ENCODE measurements at regions not wholly inside any gene's neighbourhood (a gene's known extent, or its start where the extent isn't known, plus 50 kb on each side); places are given as distances from the start of the nearest gene placed in this dataset.

DNA sequence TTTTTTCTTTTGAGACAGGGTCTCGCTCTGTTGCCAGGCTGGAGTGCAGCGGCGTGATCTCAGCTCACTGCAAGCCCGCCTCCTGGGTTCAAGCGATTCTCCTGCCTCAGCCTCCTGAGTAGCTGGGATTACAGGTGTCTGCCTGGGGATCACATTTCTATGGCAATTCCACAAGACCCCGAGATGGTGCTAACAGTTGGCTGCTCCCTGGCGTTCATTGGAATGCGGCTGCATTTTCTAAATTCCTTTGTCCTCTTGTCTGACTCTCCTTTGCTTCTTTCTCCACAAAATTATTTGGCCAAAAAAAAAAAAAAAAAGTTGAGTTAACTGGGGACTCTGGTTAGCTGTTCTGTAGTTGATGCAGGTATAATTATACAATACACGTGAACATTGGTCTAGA lies 176.4 kb downstream of the ETS2 start:
- H3K9me3 ChIP-seq = no peaks in the 10 kb centered on the region

DNA sequence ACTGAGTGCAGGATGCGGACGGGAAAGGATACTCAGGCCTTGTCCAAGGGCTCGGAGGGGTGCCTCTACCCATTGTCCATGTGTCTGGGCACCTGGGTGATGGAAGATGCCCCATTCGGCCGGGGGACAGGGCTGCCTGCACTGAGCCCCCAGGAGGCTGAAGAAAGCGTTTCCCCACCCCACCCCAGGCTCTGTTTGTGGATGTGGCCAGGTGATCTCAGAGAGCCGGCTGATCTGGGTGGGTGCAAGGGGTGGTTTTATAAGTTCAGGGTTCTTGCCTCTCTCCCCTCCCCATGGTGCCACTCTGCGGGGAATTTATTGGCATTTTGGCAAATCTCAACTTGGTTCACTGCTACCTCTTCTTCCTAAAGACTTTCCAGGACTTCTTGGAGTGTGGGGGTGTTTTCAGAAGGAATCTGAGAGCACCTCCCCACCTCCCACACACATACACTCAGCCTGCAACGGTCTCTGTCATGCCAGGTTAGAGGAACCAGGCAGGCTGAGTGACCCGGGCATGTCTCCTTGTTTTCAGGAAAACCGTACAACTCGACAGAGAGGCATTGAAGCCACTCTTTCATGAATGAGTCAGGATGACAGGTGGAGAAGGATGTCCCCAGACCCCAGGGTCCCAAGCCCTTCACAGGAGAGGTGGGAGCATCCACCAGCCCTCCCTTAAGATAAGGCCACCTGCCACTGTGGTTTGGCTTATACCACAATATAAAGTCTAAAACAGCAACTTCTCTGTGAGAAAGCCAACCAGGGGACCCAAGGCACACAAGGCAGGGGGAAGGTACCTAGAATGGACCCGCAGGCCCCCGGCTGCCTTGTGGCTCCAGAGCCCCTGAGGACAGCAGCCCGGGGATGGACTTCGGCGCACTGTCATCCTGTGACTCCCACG lies 174.9 kb downstream of the ETS2 start:
- TF ChIP-seq, protein P1, sequence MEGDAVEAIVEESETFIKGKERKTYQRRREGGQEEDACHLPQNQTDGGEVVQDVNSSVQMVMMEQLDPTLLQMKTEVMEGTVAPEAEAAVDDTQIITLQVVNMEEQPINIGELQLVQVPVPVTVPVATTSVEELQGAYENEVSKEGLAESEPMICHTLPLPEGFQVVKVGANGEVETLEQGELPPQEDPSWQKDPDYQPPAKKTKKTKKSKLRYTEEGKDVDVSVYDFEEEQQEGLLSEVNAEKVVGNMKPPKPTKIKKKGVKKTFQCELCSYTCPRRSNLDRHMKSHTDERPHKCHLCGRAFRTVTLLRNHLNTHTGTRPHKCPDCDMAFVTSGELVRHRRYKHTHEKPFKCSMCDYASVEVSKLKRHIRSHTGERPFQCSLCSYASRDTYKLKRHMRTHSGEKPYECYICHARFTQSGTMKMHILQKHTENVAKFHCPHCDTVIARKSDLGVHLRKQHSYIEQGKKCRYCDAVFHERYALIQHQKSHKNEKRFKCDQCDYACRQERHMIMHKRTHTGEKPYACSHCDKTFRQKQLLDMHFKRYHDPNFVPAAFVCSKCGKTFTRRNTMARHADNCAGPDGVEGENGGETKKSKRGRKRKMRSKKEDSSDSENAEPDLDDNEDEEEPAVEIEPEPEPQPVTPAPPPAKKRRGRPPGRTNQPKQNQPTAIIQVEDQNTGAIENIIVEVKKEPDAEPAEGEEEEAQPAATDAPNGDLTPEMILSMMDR (IDR thresholded peaks at IDR 0.05) = no peak
- intact Hi-C loops (cut with DNase I; ENCODE audit: low total_unique reads) = no loop called here

More for the DNA sequence above, 176.4 kb downstream of the ETS2 start:
- no peaks in the 10 kb centered on the region for H3K36me3 ChIP-seq
- TF ChIP-seq, protein P1 (IDR thresholded peaks at IDR 0.05) = no peak
- H3K27ac ChIP-seq = no peak overlapping the region
- peaks cover 0 to 25% (median 25%) of the 10 kb centered on the region in 4 donors for H3K4me1 ChIP-seq
- H3K4me3 ChIP-seq = no peak overlapping the region
- no peaks in the 10 kb centered on the region for H3K27me3 ChIP-seq
- no peak for DNase-seq
- intact Hi-C loops (cut with DNase I; ENCODE audit: low total_unique reads) = no loop called here

DNA sequence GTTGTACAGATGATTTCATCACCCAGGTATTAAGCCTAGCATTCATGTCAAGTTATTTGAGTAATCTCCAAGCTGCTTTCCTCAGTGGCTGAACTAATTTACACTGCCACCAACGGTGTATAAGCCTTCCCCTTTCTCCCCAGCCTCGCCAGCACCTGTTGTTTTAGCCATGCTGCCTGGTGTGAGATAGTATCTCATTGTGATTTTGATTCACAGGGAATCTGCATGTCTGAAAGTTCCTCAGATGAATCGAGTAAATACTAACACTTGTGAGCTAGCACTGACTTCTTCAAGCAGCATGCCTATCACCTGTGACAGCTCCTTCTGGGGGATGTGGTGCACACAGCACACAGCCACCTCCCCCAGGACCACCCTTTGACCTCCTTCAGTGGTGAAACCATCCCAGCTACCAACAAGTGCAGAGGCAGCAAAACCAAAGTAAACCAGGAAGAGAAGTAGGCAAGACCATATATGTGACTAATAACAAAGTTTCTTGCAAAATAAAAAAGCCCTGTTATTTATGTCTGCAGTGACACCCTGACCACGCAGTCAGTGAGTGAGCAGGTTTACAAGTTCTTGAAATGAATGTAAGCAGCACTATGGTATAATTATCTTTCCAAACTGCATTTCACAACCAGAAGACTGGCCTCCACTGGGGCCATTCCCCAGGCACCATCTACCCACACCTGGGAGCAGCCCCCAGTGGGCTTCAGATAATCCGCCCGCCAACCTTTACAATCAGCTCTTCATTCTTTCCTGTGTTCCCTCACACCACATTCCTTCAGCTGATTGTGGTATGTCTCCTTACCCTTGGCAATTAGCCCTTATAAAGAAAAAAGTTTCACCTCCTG lies 173.8 kb downstream of the ETS2 start:
- H3K36me3 ChIP-seq = no peaks in the 10 kb centered on the region
- H3K27ac ChIP-seq = no peak overlapping the region
- DNase-seq = no peak
- no peak overlapping the region for H3K4me3 ChIP-seq
- H3K9me3 ChIP-seq = no peaks in the 10 kb centered on the region
- intact Hi-C loops (cut with DNase I; ENCODE audit: low total_unique reads) = no loop called here
- TF ChIP-seq, protein P1 (IDR thresholded peaks at IDR 0.05) = no peak
- no peaks in the 10 kb centered on the region for H3K27me3 ChIP-seq
- H3K4me1 ChIP-seq = peaks cover 0 to 3% (median 1%) of the 10 kb centered on the region in 4 donors

More for the DNA sequence above, 174.9 kb downstream of the ETS2 start:
- Histone ChIP-seq H3K36me3 (no peaks in the 10 kb centered on the region), H3K27me3 (no peaks in the 10 kb centered on the region), H3K27ac (no peak overlapping the region), H3K9me3 (no peaks in the 10 kb centered on the region), H3K4me1 (peaks cover 0 to 14% (median 13%) of the 10 kb centered on the region in 4 donors), H3K4me3 (no peak overlapping the region)
- no peak for DNase-seq

DNA sequence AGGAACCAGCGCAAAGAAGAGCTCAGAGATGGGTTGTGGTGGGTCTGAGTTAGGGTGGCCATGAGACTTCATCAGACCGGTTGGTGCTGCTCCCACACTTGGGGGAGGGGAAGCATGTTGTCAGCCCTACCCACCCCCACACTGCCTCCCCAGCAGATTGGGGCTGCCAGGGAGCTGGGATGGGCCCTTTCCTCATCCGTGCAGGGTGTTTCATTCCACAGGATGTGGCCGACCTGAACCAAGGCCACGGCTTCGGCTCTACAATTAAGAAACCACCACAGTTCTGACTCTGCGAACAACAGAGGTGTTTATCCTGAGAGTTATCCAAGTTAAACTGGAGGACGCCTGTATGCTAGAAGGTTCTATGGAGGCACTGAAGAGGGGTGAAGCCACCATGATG lies 171.2 kb downstream of the ETS2 start:
- H3K4me3 ChIP-seq = no peak overlapping the region
- no peak overlapping the region for H3K27ac ChIP-seq
- no peaks in the 10 kb centered on the region for H3K4me1 ChIP-seq
- H3K36me3 ChIP-seq = no peaks in the 10 kb centered on the region
- TF ChIP-seq, protein P1 (IDR thresholded peaks at IDR 0.05) = no peak
- DNase-seq = no peak
- intact Hi-C loops (cut with DNase I; ENCODE audit: low total_unique reads) = no loop called here
- no peaks in the 10 kb centered on the region for H3K9me3 ChIP-seq
- H3K27me3 ChIP-seq = no peaks in the 10 kb centered on the region

DNA sequence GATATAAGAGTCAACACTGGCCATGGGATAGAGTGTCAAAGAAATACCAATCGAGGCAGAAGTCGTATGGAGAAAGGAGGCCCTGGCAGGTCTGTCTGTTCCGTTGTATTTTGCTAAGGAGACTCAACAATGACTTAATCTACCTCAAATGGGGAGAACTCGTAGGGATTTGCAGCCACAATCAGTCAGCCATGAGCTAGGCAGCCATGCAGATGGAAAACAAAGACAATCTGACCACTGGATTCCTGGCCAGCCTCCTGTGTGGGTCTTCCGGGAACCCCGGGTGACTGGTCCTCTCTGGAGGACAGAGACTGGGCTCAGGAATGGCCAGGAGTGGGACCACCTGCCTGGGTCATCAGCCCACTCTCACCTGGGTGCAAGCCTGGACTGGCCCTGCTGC lies 167.8 kb downstream of the ETS2 start:
- no peak for DNase-seq
- intact Hi-C loops (cut with DNase I; ENCODE audit: low total_unique reads) = no loop called here
- TF ChIP-seq, protein P1 (IDR thresholded peaks at IDR 0.05) = no peak

More for the DNA sequence above, 167.8 kb downstream of the ETS2 start:
- Histone ChIP-seq H3K4me1 (no peaks in the 10 kb centered on the region), H3K27ac (no peak overlapping the region), H3K27me3 (no peaks in the 10 kb centered on the region), H3K36me3 (no peaks in the 10 kb centered on the region), H3K9me3 (no peaks in the 10 kb centered on the region), H3K4me3 (no peak overlapping the region)
